ENCODE measurements at regions not wholly inside any gene's neighbourhood (a gene's known extent, or its start where the extent isn't known, plus 50 kb on each side); places are given as distances from the start of the nearest gene placed in this dataset.
"Not testable (repeated sequence)": the region's sequence is repeated elsewhere in the genome, so short reads cannot be mapped to it uniquely, and the experiment has no call there.

- no peak overlapping the region for H3K4me3 Mint-ChIP-seq
- H3K27me3 Mint-ChIP-seq = no peaks in the 10 kb centered on the region
- peaks cover 0 to 2% (median 1%) of the 10 kb centered on the region in 3 donors for H3K4me1 Mint-ChIP-seq
- H3K36me3 Mint-ChIP-seq = peaks cover 4% of the 10 kb centered on the region
- no peak overlapping the region for H3K27ac Mint-ChIP-seq
- peaks cover 5 to 27% (median 6%) of the 10 kb centered on the region in 3 donors for H3K9me3 Mint-ChIP-seq
Observed at GRCh38 chr5:163822548-163822947, 317.1 kb downstream of the MAT2B start.

- Mint-ChIP-seq H3K36me3 (peaks cover 2% of the 10 kb centered on the region), H3K27me3 (no peaks in the 10 kb centered on the region), H3K4me3 (no peak overlapping the region), H3K4me1 (peaks cover 3 to 4% (median 4%) of the 10 kb centered on the region in 3 donors), H3K27ac (no peak overlapping the region), H3K9me3 (peaks cover 0 to 6% (median 3%) of the 10 kb centered on the region in 3 donors)
Observed at GRCh38 chr5:163825661-163826060, 320.2 kb downstream of the MAT2B start.

- Mint-ChIP-seq H3K27ac (no peak overlapping the region), H3K4me3 (no peak overlapping the region), H3K27me3 (no peaks in the 10 kb centered on the region), H3K36me3 (peaks cover 2% of the 10 kb centered on the region), H3K4me1 (peaks cover 3 to 4% (median 4%) of the 10 kb centered on the region in 3 donors), H3K9me3 (peaks cover 0 to 1% (median under 1%) of the 10 kb centered on the region in 3 donors)
Observed at GRCh38 chr5:163826201-163826600, 320.8 kb downstream of the MAT2B start.

GRCh38 chr5:163832155-163832554, 326.7 kb downstream of the MAT2B start:
- Mint-ChIP-seq H3K4me3 (peak overlapping the region in 2 of 4 donors; percentile 4 to 78), H3K9me3 (peaks cover 3 to 4% (median 3%) of the 10 kb centered on the region in 3 donors), H3K27me3 (no peaks in the 10 kb centered on the region)

GRCh38 chr5:163838738-163839137, 333.3 kb downstream of the MAT2B start:
- Mint-ChIP-seq H3K36me3 (no peaks in the 10 kb centered on the region), H3K27ac (no peak overlapping the region), H3K27me3 (no peaks in the 10 kb centered on the region), H3K4me1 (peaks cover 4 to 7% (median 5%) of the 10 kb centered on the region in 3 donors), H3K9me3 (peaks cover 0 to 8% (median under 1%) of the 10 kb centered on the region in 3 donors), H3K4me3 (no peak overlapping the region)

More at GRCh38 chr5:163832155-163832554, 326.7 kb downstream of the MAT2B start:
- no peaks in the 10 kb centered on the region for H3K36me3 Mint-ChIP-seq
- H3K27ac Mint-ChIP-seq = no peak overlapping the region
- peaks cover 11 to 14% (median 14%) of the 10 kb centered on the region in 3 donors for H3K4me1 Mint-ChIP-seq

- H3K4me1 Mint-ChIP-seq = peaks cover 0 to 8% (median 1%) of the 10 kb centered on the region in 3 donors
- no peaks in the 10 kb centered on the region for H3K36me3 Mint-ChIP-seq
- no peak overlapping the region for H3K4me3 Mint-ChIP-seq
- H3K27me3 Mint-ChIP-seq = peaks cover 1% of the 10 kb centered on the region
- H3K27ac Mint-ChIP-seq = no peak overlapping the region
- peaks cover 4 to 12% (median 5%) of the 10 kb centered on the region in 3 donors for H3K9me3 Mint-ChIP-seq
Observed at GRCh38 chr5:163846512-163846911, 341.1 kb downstream of the MAT2B start.

GRCh38 chr5:163855754-163856153, 350.3 kb downstream of the MAT2B start:
- Mint-ChIP-seq H3K27me3 (no peaks in the 10 kb centered on the region), H3K9me3 (peaks cover 5 to 49% (median 45%) of the 10 kb centered on the region in 3 donors), H3K36me3 (peaks cover 1% of the 10 kb centered on the region), H3K27ac (no peak overlapping the region), H3K4me1 (peaks cover 0 to 1% (median 0%) of the 10 kb centered on the region in 3 donors), H3K4me3 (no peak overlapping the region)

- Mint-ChIP-seq H3K27ac (no peak overlapping the region), H3K36me3 (peaks cover 5% of the 10 kb centered on the region)
Observed at GRCh38 chr5:163861670-163862069, 356.3 kb downstream of the MAT2B start.

GRCh38 chr5:163867324-163867723, 361.9 kb downstream of the MAT2B start:
- no peak overlapping the region for H3K27ac Mint-ChIP-seq
- H3K27me3 Mint-ChIP-seq = peaks cover 4% of the 10 kb centered on the region
- peaks cover 1% of the 10 kb centered on the region for H3K36me3 Mint-ChIP-seq
- peaks cover 0 to 11% (median 2%) of the 10 kb centered on the region in 3 donors for H3K4me1 Mint-ChIP-seq
- H3K9me3 Mint-ChIP-seq = peaks cover 0 to 2% (median under 1%) of the 10 kb centered on the region in 3 donors
- no peak overlapping the region for H3K4me3 Mint-ChIP-seq

More at GRCh38 chr5:163861670-163862069, 356.3 kb downstream of the MAT2B start:
- H3K9me3 Mint-ChIP-seq = peaks cover 3 to 14% (median 12%) of the 10 kb centered on the region in 3 donors
- no peak overlapping the region for H3K4me3 Mint-ChIP-seq
- peaks cover 0 to 1% (median 0%) of the 10 kb centered on the region in 3 donors for H3K4me1 Mint-ChIP-seq
- H3K27me3 Mint-ChIP-seq = peaks cover 2% of the 10 kb centered on the region

GRCh38 chr5:163867738-163868137, 362.3 kb downstream of the MAT2B start:
- H3K9me3 Mint-ChIP-seq = peaks cover 0 to 3% (median 2%) of the 10 kb centered on the region in 3 donors
- H3K27ac Mint-ChIP-seq = no peak overlapping the region
- peaks cover 0 to 11% (median 4%) of the 10 kb centered on the region in 3 donors for H3K4me1 Mint-ChIP-seq
- H3K27me3 Mint-ChIP-seq = peaks cover 4% of the 10 kb centered on the region
- H3K36me3 Mint-ChIP-seq = peaks cover 1% of the 10 kb centered on the region
- H3K4me3 Mint-ChIP-seq = no peak overlapping the region

- peaks cover 4% of the 10 kb centered on the region for H3K27me3 Mint-ChIP-seq
- peaks cover 0 to 11% (median 6%) of the 10 kb centered on the region in 3 donors for H3K4me1 Mint-ChIP-seq
- peaks cover 1% of the 10 kb centered on the region for H3K36me3 Mint-ChIP-seq
- peak overlapping the region in 1 of 3 donors; percentile 42 for H3K27ac Mint-ChIP-seq
- peaks cover 0 to 3% (median 2%) of the 10 kb centered on the region in 3 donors for H3K9me3 Mint-ChIP-seq
- peak overlapping the region in 1 of 4 donors; percentile 10 for H3K4me3 Mint-ChIP-seq
Observed at GRCh38 chr5:163869581-163869980, 364.2 kb downstream of the MAT2B start.

GRCh38 chr5:163870441-163870840, 365.0 kb downstream of the MAT2B start:
- no peak overlapping the region for H3K27ac Mint-ChIP-seq
- H3K9me3 Mint-ChIP-seq = peaks cover 0 to 3% (median 2%) of the 10 kb centered on the region in 3 donors
- no peak overlapping the region for H3K4me3 Mint-ChIP-seq
- H3K36me3 Mint-ChIP-seq = peaks cover 1% of the 10 kb centered on the region
- peaks cover 0 to 11% (median 6%) of the 10 kb centered on the region in 3 donors for H3K4me1 Mint-ChIP-seq
- peaks cover 2% of the 10 kb centered on the region for H3K27me3 Mint-ChIP-seq

- H3K4me3 Mint-ChIP-seq = no peak overlapping the region
- no peak overlapping the region for H3K27ac Mint-ChIP-seq
- H3K36me3 Mint-ChIP-seq = no peaks in the 10 kb centered on the region
- peaks cover 0 to 5% (median 5%) of the 10 kb centered on the region in 3 donors for H3K4me1 Mint-ChIP-seq
- H3K27me3 Mint-ChIP-seq = no peaks in the 10 kb centered on the region
- peaks cover under 1 to 3% (median 3%) of the 10 kb centered on the region in 3 donors for H3K9me3 Mint-ChIP-seq
Observed at GRCh38 chr5:163874431-163874830, 369.0 kb downstream of the MAT2B start.

GRCh38 chr5:163874912-163875311, 369.5 kb downstream of the MAT2B start:
- H3K27me3 Mint-ChIP-seq, H3K4me3 Mint-ChIP-seq, H3K4me1 Mint-ChIP-seq, H3K27ac Mint-ChIP-seq, H3K36me3 Mint-ChIP-seq, H3K9me3 Mint-ChIP-seq: not testable (repeated sequence)

GRCh38 chr5:163877865-163878264, 372.4 kb downstream of the MAT2B start:
- Mint-ChIP-seq H3K36me3 (no peaks in the 10 kb centered on the region), H3K27me3 (no peaks in the 10 kb centered on the region), H3K9me3 (peaks cover 0 to 3% (median 0%) of the 10 kb centered on the region in 3 donors), H3K27ac (no peak overlapping the region), H3K4me3 (no peak overlapping the region), H3K4me1 (peaks cover 0 to 4% (median 2%) of the 10 kb centered on the region in 3 donors)

GRCh38 chr5:163878490-163878889, 373.1 kb downstream of the MAT2B start:
- no peak overlapping the region for H3K4me3 Mint-ChIP-seq
- H3K27me3 Mint-ChIP-seq = no peaks in the 10 kb centered on the region
- peaks cover 0 to 4% (median 2%) of the 10 kb centered on the region in 3 donors for H3K4me1 Mint-ChIP-seq
- H3K36me3 Mint-ChIP-seq = no peaks in the 10 kb centered on the region
- H3K27ac Mint-ChIP-seq = no peak overlapping the region
- H3K9me3 Mint-ChIP-seq = peaks cover 0 to 3% (median 0%) of the 10 kb centered on the region in 3 donors

Data from IgD-negative memory B cell (primary cell).